OCI-M1 (cell line): ENCODE measurements at regions not wholly inside any gene's neighbourhood (a gene's known extent, or its start where the extent isn't known, plus 50 kb on each side); places are given as distances from the start of the nearest gene placed in this dataset.
A peak's percentile ranks its signal among the peaks of the same experiment; 100 is the strongest.
"Not testable (repeated sequence)": the region's sequence is repeated elsewhere in the genome, so short reads cannot be mapped to it uniquely, and the experiment has no call there.

ENCODE experiments used
- DNase-seq: peaks from one replicate; lab custom pipeline; 2025; lab: John Stamatoyannopoulos, UW

DNA sequence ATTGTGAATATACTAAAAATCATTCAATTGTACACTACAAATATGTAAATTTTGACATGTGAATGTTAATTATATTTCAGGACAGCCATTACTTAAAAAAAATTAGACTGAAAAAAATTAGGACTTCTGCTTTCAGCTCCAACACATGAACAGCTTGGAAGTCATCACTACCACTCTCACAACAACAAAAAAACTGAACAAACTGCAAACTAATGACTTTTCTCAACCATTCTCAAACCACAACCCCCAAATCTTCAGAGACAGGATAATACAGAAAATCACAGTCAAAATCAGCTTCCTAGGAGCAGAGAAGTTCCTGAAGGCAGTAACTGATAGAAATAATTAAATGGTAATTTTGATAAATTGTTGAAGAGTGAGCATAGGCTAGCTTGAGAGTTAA is 686.4 kb downstream of the TLE1 start:
- no peak for DNase-seq

DNA sequence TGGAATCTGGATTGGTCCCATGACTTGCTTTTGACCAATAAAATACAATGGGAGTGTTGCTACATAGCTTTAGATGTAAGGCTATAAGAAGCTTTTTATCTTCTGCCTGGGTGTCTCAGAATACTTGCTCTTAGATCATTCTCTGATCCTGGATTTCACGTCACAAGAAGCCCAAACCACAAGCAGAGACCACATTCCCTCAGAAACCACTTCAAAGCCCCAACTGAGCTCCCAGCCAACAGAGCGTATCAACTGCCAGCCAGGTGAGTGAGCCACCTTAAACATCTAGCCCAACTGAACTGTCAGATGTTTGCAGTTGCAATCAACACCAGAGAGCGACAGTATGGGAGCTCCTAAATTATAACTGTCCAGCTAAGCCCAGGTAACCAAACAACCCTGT is 687.1 kb downstream of the TLE1 start:
- peak; percentile 27 for DNase-seq

DNA sequence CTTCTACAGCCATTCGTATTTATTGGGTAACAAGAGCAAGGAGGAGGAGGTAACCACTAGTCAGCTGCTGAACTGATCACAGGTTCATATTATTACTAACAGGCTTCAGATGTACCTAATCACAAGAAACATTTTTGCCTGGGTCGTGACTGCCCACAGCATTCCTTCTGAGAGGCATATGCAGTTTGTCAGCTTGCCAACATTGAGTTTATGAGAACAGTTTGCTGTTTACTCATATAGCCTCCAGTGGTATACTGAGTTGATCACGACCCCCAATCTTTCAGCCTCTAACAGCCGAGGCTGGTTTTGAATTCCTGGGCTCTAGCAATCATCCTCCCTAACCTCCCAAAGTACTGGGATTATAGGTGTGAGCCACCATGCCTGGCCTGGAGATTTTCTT is 693.6 kb downstream of the TLE1 start:
- DNase-seq: no peak

DNA sequence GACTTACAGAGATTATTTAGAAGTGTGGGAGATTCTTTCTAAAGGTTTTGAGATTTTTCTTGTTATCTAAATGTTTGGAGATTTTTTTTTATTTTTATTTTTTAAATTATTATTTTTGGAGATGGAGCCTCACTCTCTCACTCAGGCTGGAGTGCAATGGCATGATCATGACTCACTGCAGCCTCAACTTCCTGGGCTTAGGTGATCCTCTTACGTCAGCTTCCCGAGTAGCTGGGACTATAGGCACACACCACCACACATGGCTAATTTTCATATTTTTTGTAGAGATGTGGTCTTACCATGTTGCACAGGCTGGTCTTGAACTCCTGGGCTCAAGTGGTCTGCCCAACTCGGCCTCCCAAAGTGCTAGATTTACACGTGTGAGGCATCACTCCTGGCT is 694.5 kb downstream of the TLE1 start:
- DNase-seq: no peak

DNA sequence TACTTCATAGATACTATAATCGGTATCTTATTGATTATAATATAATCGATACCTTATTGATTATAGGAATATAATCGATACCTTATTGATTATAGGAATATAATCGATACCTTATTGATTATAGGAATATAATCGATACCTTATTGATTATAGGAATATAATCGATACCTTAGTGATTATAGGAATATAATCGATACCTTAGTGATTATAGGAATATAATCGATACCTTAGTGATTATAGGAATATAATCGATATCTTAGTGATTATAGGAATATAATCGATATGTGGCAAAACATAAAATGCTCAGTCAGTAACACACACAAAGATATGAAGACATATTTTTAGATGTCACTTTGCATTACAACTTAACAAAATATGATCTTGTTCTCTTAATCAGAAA is 703.8 kb downstream of the TLE1 start:
- DNase-seq: not testable (repeated sequence)

DNA sequence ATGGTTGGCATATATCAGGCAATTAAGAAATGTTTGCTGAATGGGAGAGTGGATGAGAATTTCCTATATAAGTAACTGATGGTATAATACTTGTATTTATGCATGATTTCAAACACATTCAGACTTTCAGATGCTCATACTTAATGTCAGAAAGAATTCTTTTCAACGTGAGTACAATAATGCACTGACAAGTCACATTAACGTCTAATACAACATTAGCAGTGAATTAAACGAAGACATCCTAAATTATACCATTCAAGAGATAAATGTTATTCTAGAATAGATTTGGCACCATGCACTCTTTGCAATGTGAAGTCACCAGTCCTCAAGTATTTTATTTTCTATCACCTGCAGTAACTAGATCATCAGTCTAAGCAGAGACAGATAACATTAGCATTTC is 712.9 kb downstream of the TLE1 start:
- DNase-seq: no peak

DNA sequence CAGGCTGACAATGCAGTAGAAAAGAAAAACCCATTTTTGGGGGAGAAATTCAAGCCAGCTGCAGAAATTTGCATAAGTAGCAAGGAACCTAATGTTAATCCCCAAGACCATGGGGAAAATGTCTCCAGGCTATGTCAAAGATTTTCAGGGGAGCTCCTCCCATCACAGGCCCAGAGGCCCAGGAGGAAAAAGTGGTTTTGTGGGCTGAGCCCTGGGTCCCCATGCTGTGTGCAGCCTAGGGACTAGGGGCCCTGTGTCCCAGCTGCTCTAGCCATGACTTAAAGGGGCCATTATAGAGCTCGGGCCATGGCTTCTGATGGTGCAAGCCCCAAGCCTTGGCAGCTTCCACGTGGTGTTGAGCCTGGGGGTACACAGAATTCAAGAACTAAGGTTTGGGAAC is 719.0 kb downstream of the TLE1 start:
- not testable (repeated sequence) for DNase-seq

DNA sequence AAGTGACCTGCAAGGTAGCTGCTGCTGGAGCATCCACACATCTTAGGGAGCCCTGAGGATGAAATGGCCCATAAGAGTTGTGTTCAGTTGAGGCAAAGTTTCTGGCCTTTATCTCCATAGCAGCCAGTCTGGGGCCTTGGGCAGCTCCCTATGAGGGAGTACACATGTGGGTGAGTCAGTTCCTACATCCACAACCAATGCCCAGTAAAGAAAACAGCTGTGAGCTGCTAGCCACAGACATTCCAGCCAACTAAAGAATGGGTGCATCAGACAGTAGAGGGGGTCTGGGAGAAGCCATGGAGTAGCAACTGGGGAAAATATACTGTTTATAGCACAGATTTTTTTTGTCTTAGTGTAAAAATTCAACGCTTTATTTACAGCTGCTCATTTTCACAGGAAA is 720.7 kb downstream of the TLE1 start:
- DNase-seq: no peak

DNA sequence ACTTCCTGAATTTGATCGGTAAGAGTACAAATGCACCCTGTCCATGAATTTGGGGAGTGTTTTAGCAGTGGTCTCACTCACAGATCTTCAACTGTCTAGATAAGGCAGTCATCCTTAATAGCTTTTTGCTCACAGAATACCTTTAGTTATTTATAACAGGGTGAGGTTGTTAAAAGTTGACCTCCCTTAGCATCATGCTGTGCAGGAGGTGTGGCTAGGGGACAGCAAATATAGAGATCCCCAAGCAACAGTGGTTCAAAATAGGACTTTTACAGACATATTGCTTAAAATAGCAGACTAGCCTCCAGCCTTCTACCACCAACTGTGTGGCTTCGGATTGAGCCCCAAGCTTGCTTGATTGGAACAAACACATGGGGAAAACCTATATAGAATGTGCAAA is 724.4 kb downstream of the TLE1 start:
- no peak for DNase-seq

DNA sequence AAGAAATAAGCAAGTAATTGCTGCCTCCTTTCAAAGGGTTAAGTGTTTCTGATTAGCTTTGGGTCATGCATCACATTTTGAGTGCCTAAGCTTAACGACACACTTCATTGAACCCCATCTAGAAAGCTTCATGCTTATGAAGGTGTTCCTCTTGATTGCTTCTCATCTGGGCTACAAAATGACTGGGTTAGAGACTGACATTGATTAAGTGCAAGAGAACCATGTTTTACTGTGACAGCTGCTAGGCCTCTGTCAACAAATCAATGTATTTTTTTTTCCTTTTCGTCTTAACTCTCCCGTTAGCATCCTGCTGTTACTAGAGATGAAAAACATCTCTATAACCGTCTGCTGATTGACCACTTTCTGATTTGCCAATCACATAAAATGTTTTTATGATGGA is 725.0 kb downstream of the TLE1 start:
- no peak for DNase-seq

DNA sequence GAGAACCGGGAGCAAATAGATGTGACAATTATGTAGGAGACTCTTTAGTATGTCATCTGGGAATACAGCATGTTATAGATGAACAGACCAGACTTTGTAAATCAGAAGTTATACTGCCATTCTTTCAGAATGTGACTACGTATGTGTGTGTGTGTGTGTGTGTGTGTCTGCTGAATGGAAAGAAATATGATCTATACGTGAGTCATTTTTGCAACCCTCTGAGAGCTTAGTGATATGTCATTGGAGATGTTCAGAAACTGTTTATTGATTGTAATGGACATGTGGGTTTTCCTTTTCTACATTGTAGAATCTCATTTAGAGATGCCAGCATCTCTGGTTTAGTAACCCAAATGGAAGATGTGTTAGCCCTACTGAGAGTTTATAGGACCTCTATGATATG is 731.5 kb downstream of the TLE1 start:
- DNase-seq: no peak

DNA sequence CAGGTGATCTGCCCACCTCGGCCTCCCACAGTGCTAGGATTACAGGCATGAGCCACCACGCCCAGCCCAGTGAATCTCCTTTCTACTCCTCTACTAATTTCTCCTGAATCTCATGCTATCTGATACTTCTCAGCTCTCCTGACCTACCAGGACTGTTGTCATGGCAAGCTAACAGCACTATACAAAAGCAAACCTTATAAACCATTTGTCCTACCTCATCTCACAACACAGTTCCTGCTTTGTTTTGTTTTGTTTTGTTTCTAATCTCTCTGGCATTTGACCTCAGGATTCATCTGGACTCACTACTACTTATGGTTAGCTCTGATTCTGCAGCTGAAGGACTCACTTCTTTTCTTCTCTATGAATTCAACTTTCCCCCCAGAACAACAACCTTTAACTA is 734.8 kb downstream of the TLE1 start:
- no peak for DNase-seq

DNA sequence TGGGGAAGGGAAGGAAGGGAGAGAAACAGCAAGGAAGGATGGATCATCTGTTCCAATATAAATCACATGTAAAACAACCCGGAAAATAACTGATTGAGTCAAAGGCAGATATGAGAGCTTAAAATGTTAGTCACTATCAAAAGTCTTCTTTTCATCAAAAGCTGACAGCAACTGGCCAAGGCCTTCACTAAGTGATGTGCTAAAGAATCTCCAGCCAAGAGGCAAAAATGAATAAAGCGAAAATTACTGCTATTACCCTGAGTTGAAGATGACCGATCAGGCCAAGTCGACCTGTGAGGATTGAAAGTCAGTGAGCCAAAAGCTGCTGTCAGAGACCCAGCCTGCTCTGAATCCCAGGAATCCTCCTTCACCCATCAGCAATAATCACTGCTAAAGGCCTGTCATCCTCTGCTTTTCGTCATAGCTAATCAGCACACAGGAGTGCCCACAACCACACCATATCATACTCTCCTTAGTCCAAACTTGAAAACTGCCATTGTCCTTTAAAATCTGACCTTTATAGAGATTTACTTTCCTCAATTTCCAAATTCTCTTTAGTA is 736.9 kb downstream of the TLE1 start:
- DNase-seq: no peak

DNA sequence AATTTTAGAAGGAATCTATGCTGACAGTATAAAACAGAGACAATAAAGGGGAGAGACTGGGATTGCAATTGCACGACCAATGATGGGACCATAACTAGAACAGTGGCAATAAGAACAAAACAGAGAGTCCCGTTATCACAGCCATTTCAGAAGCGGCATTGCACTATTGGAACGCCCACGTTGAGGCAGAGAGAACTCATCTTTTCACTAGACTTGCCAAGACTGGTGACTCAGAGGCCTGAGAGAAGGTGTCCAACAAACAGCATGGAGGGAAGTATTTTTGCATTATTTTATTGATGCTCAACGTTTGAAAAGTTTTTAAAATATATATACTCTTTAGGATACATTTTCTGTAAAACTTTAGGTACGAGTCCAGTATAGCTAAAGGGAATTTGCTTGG is 737.7 kb downstream of the TLE1 start:
- no peak for DNase-seq

DNA sequence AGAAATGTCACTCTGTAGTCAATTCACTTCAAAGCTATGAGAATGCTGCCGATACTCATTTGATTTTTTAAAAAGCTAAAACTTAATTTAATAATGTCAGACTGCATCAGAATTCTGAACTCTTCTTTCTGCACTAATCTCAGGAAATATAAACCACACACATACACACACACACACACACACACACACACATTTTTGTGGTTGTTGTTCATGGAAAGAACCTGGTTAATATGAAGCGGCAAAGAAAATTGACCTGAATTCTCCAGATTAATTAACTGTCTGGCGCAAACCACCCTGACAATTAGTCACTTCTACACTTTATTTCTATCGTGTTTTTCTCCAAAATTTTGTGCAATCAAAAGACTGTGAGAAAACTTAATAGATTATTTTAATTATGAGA is 740.5 kb downstream of the TLE1 start:
- no peak for DNase-seq

DNA sequence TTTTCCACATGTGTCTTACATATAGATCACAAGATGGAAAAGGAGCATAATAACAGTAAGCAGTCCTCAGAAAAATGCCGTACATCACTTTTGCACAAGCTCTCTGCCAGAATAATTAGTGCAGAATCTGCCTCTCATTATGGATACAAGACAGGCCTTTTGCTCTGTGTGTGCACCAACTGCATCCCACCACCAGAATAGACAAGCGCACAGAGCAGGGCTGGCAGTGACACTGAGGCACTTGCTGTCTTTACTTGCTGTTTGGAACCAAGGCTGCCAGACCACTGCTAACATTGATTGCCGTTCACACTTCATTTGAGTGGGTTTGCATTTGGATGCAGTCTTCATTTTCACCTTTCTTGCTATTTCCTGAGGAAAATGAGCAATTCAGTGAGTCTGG is 741.3 kb downstream of the TLE1 start:
- DNase-seq: no peak

DNA sequence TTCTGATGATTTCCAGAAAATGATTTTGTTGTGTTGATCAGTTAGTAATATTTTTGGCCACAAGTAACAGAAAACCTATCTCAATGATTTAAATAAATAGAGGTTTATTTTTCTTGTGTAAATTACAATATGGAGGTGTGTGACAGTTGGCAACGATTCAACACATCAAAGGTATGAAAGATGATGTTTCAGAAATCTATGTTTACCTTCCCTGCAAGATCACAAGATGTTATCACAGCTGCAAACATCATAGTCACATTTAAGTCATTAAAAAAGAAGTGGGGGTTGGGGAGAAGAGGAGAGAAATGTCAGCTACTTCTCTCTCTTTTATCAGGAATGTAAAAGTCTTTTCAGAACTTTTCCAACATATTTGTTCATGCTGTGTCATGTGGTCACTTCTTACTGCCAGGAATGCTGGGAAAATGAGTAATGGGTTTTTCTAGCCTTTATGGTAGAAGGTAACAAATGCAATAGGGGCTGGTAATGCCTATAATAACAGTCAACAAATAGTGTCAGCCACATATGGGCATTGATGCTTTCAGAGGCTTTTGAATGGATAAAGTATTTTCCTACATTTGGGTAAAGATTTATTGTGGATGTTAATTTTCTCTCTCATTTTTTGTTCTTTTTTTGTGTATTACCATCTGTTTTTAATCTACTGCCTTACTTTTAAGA is 742.7 kb downstream of the TLE1 start:
- no peak for DNase-seq

DNA sequence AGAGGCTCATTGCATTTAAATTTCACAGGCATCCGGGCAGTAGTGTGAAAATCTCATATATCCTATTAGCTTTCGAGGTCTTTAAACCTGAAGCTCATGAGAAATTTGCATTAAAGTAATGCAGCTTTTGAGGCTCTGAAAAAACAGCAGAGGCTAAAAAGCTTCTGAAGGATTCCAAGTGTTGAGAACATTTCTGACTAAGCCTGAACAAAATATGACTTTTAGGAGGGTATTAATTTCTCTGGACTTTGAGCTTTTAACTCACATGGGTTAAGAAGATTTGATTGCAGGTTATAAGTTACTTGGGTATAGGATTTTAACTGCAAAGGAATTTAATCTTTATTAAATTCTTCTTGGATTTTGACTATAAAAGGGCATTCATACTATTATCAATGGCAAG is 743.9 kb downstream of the TLE1 start:
- no peak for DNase-seq

DNA sequence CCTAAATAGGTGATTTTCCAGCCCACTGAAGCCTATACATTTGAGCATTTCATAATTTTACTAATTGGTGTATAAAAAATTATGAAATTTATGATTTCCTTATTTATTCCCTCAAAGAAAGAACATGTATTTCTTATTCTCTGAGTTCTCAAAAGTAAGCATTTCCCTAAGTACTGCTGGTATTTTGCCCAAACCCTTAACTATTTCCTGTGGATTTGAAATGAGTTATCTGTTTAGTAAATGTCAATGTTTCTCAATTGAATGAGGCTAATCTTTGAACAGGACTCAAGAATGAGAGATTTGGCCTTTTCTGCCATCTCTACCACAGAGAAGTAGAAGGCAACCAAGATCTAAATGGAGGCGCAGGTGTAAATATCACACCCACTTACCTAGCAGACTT is 751.7 kb downstream of the TLE1 start:
- DNase-seq: no peak

DNA sequence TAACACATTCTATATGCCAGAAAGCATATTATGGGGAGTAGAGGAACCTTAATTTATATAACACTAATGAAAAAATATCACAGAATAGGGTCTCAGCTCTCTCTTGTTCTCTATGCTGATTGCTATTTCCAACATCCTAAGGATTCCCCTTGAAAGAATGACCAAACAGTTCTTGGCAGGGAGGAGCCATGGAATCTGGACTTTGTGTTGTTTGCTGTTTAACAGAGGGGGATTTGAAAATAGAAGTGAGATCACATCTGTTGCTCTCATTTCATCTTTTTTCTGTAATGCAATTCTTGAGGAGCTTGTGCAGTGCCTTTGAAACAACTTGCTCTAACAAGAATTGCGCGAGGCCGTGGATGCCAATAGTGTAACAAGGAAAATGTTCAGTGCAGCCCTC is 755.3 kb downstream of the TLE1 start:
- no peak for DNase-seq

DNA sequence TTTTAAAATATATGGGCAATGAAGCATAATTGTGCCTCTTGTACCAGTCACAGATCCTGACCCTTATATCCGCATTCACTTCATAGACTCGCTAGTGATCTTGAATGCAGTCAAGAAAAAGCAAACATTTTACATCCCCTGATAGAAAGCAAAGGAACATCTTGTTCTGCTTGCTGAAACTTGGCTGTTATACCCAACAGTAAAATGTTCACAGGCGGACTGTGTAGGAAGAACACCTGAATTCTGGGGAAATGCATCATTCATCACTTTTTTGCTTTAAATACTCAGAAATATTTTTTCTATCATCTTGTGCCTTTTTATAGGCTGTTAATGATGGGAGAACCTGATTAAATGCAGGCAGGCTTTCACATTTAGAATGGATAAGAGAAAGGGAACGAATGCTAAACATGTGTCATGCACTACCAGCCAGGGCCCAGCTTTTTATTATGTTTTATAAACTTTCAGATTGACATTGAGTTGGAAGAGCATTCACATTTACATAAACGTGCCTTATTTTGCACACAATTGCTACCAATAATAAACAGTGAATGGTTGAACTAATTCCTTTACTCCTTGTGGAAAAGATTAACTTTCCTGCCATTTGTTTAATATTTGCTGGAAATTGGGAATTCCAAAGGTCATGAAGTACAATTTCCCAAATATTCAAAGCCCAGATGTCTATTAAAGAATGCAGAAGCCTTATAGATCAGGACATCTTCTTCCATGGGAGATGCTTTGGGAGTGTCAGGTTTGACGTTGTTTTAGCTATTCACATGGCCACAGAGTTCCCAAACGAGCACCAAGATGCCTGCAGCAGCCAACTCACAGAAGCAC is 756.2 kb downstream of the TLE1 start:
- no peak for DNase-seq

DNA sequence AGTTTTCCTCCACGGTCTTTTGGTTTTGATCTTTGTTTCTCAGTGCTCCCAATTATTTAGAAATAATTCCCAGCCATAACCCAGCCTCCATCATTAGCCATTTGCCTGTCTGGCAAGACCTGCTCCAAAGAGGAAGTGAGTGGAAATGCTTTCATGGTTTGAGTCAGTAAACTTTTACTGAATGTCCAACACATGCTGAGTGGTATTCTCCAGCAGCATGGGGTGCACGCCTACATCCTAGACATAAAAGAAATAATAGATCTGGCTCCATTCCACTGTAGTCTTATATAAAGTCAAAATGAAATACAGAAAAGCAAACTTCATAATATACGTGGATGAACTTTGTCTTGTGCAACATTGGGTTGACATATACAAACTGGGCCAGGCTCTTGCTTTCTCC is 757.2 kb downstream of the TLE1 start:
- DNase-seq: no peak

DNA sequence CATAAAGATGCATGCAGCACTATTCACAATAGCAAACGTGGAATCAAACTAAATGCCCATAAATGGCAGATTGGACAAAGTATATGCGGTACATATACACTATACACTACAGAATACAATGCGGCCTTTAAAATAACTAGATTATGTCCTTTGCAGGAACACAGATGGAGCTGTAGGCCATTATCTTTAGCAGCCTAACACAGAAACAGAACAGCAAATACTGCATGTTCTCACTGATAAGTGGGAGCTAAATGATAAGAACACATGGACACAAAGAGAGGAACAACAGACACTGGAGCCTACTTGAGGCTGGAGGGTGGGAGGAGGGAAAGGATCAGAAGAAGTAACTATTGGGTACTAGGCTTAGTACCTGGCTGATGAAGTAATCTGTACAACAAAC is 758.2 kb downstream of the TLE1 start:
- peak; percentile 67 for DNase-seq

DNA sequence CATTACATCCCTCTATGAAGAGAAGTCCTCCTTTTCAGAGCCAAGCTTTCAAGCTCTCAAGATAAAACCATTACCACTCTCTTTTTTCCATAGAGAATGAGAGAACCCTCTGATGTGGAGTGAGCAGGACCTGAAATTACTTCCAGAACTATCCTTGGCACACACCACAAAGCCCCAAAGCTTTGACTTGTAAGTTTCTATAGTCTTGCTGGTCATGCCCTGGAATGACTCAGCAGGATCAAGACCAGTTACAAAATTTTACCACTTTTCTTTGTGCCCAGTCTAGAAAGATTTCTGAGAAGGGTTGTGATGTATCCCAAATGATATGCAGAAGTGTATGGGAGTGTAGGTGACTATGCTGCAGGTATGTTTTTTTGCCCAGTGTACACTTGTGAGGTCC is 760.6 kb downstream of the TLE1 start:
- no peak for DNase-seq
